Lung (tissue), 11 donors: ENCODE measurements at regions not wholly inside any gene's neighbourhood (a gene's known extent, or its start where the extent isn't known, plus 50 kb on each side); places are given as distances from the start of the nearest gene placed in this dataset.

Source experiments
- ATAC-seq: fragments of 200-7000 bp; cut with Tn5 transposase; one replicate; pipeline ENCODE4 v1.9.1; 2020; ENCODE audit warnings: moderate number of reproducible peaks; ENCODE audit not compliant: insufficient read depth, low FRiP score
- DNase-seq, 3 donors: peaks; one replicate each; pipeline ENCODE4 v3.0.0-alpha.2; 2013 to 2017
- H3K27ac ChIP-seq, 2 donors: one replicate each; pipeline ENCODE4 v1.5.1; 2013; ENCODE audit warnings: mild to moderate bottlenecking in 2 of 2, moderate library complexity in 2 of 2, control low read depth in 1 of 2, inconsistent platforms in 1 of 2, low read depth in 1 of 2, low read length in 1 of 2
- H3K27me3 ChIP-seq, 3 donors: one replicate each; pipeline ENCODE4 v1.5.1; 2013; ENCODE audit warnings: low read length in 2 of 3; ENCODE audit not compliant: control insufficient read depth in 3 of 3, insufficient read depth in 3 of 3
- H3K36me3 ChIP-seq, 4 donors: one replicate each; pipeline ENCODE4 v1.5.1; 2013; ENCODE audit warnings: low read length in 4 of 4, mild to moderate bottlenecking in 1 of 4, moderate library complexity in 1 of 4; ENCODE audit not compliant: control insufficient read depth in 4 of 4, insufficient read depth in 4 of 4
- H3K4me1 ChIP-seq, 5 donors: one replicate each; pipeline ENCODE4 v1.5.1; 2013; ENCODE audit warnings: low read length in 5 of 5, mild to moderate bottlenecking in 2 of 5, moderate library complexity in 1 of 5; ENCODE audit not compliant: control insufficient read depth in 5 of 5, insufficient read depth in 5 of 5
- H3K4me3 ChIP-seq: one replicate; pipeline ENCODE4 v1.5.1; 2013; ENCODE audit warnings: mild to moderate bottlenecking, control low read depth, moderate library complexity
- H3K9ac ChIP-seq, 2 donors: one replicate each; pipeline ENCODE4 v1.5.1; 2013; ENCODE audit warnings: low read length in 2 of 2, control low read depth in 1 of 2; ENCODE audit not compliant: insufficient read depth in 1 of 2
- H3K9me3 ChIP-seq, 4 donors: one replicate each; pipeline ENCODE4 v1.5.1; 2013; ENCODE audit warnings: low read length in 3 of 4, mild to moderate bottlenecking in 1 of 4, moderate library complexity in 1 of 4; ENCODE audit not compliant: control insufficient read depth in 4 of 4, insufficient read depth in 3 of 4
- CTCF ChIP-seq: IDR thresholded peaks from 2 replicates; pipeline ENCODE4 v1.5.1; 2012; ENCODE audit warnings: mild to moderate bottlenecking; ENCODE audit errors: control extremely low read depth, extremely low read depth
- WGBS, 2 donors: extraction: QIAGEN DNeasy Blood & Tissue Kit; methylation state at CpG; one replicate each; pipeline ENCODE4 v1.1.7; 2013; 5-methylcytosine and 5-hydroxymethylcytosine counted together
- donor health status: control.
- donor health status: control.
- donor health status: Bipolar disorder and iron deficiency.
- donor health status: healthy.
- donor health status: DM: yes; HTN: yes; CAD: no.

DNA sequence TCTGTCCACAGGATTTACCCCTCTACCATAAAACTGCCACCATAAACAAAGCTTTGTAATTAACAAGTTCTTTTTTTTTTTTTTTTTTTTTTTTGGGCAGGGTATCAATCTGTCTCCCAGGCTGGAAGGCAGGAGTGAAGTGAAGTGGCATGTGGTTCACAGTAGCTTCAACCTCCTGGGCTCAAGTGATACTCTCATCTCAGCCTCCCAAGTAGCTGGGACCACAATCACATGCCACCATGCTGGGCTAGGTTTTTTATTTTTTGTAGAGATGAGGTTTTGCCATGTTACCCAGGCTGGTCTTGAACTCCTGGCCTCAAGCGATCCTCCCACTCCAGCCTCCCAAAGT lies 61.1 kb upstream of the NUDT4 start:
- Histone ChIP-seq H3K9ac (no peak overlapping the region), H3K4me1 (peaks cover 0 to 6% (median 2%) of the 10 kb centered on the region in 5 donors), H3K4me3 (no peak overlapping the region), H3K27me3 (no peaks in the 10 kb centered on the region), H3K27ac (no peak overlapping the region), H3K9me3 (no peaks in the 10 kb centered on the region), H3K36me3 (no peaks in the 10 kb centered on the region)
- no peak for DNase-seq
- no peak for TF ChIP-seq CTCF
- WGBS, 2 donors = 95 to 96% methylated on average over 1 of the region's 1 CpG
- no peak for ATAC-seq

GRCh38 chr12:93317227-93317626 lies 60.5 kb upstream of the NUDT4 start:
- Histone ChIP-seq H3K27ac (no peak overlapping the region), H3K36me3 (no peaks in the 10 kb centered on the region), H3K27me3 (no peaks in the 10 kb centered on the region), H3K9ac (no peak overlapping the region), H3K4me3 (no peak overlapping the region), H3K4me1 (peaks cover 0 to 6% (median 2%) of the 10 kb centered on the region in 5 donors), H3K9me3 (no peaks in the 10 kb centered on the region)
- 69 to 70% methylated on average over 6 of the region's 6 CpGs for WGBS, 2 donors
- ATAC-seq = no peak
- TF ChIP-seq CTCF = no peak
- DNase-seq = no peak

DNA sequence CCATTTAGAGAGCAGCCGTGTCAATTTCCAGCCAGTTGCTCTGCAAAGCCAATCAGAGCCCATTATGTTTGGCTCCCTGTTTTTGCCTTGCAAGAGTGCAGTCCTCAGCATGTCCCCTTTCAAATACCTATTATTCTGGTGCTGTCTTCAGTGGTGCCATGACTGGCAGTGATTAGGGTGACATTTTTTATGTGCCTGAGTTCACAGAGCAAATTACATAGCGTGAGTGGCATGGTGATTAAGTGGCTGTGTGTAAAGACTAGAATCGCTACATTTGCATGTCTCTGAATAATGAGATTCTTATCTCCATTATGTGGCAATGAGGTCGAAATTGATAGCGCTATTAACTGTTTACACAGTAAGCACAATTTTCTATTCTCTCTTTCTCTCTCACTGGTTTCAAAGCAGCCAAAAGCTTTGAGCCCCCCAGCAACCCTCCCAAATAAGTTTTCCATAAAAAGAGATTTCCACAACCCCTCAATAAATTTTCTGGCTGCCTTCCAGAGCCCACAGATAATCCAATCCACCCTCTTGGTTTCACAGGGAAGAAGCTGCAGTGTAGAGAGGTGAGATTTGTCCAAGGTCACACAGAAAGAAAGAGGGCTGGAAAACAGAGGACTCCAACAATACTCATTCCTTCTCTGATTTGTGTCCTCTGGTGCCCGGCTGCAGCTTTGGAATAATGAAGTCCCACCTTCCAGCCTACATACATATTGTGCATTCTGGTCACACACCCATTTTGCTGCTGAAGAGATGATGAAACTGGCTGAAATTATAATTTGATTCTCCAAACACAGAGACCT lies 58.8 kb upstream of the NUDT4 start:
- Histone ChIP-seq H3K27me3 (no peaks in the 10 kb centered on the region), H3K27ac (no peak overlapping the region), H3K4me3 (no peak overlapping the region), H3K4me1 (peaks cover 0 to 6% (median 2%) of the 10 kb centered on the region in 5 donors), H3K36me3 (no peaks in the 10 kb centered on the region), H3K9me3 (no peaks in the 10 kb centered on the region), H3K9ac (no peak overlapping the region)
- no peak for TF ChIP-seq CTCF
- DNase-seq = no peak
- no peak for ATAC-seq
- WGBS, 2 donors = 68 to 81% methylated on average over 6 of the region's 6 CpGs
